SK-N-SH (cell line): ENCODE measurements at regions not wholly inside any gene's neighbourhood (a gene's known extent, or its start where the extent isn't known, plus 50 kb on each side); places are given as distances from the start of the nearest gene placed in this dataset.

Experiments
- CTCF ChIA-PET: fragments of 300-600, 350-600 bp; formaldehyde crosslinking; extraction: SDS; loops from one replicate; lab custom pipeline; 2021; lab: Yijun Ruan, JAX
- POLR2A ChIA-PET: fragments of 350-600 bp; sonication (Branson Sonifier 250); formaldehyde crosslinking; extraction: SDS; loops from one replicate; lab custom pipeline; 2020; ENCODE audit warnings: antibody characterized with exemption, inconsistent platforms; lab: Yijun Ruan, JAX
- DNase-seq: peaks from one replicate; pipeline ENCODE4 v3.0.0; 2012
- H2AFZ ChIP-seq: fragments of 200-600 bp; sonication (generic); 2 replicates; pipeline ENCODE4 v1.8.1; 2016; ENCODE audit warnings: antibody characterized with exemption, mild to moderate bottlenecking, low read depth
- H3F3A ChIP-seq: fragments of 200-600 bp; sonication (generic); replicated peaks from 2 replicates; pipeline ENCODE3; 2016; ENCODE audit warnings: antibody characterized with exemption, mild to moderate bottlenecking; ENCODE audit not compliant: insufficient read depth
- H3K27ac ChIP-seq, 2 experiments: fragments of 200-500 bp in 1 of 2; fragments of 200-600 bp in 1 of 2; sonication (Bioruptor generic) in 1 of 2; sonication (generic), shearing (Covaris generic) in 1 of 2; 2 replicates each; pipeline versions ENCODE4 v1.5.1 to v1.6.1; 2014 to 2016; ENCODE audit warnings: low read depth in 2 of 2, inconsistent platforms in 1 of 2, low read length in 1 of 2, mild to moderate bottlenecking in 1 of 2, mixed read lengths in 1 of 2
- H3K27me3 ChIP-seq: fragments of 200-600 bp; sonication (generic), shearing (Covaris generic); 2 replicates; pipeline ENCODE4 v1.6.1; 2016; ENCODE audit warnings: mixed run types; ENCODE audit not compliant: insufficient read depth
- H3K36me3 ChIP-seq, 2 experiments: fragments of 200-500 bp in 1 of 2; fragments of 200-600 bp in 1 of 2; sonication (Bioruptor generic) in 1 of 2; sonication (generic) in 1 of 2; replicated peaks in 1 of 2; 2 replicates each; pipeline versions ENCODE3 to v1.5.1; 2014 to 2016; ENCODE audit warnings: low read length in 1 of 2, mild to moderate bottlenecking in 1 of 2; ENCODE audit not compliant: insufficient read depth in 2 of 2, control insufficient read depth in 1 of 2
- H3K4me1 ChIP-seq, 2 experiments: fragments of 200-500 bp in 1 of 2; fragments of 200-600 bp in 1 of 2; sonication (Bioruptor generic) in 1 of 2; sonication (generic), shearing (Covaris generic) in 1 of 2; 2 replicates each; pipeline versions ENCODE4 v1.5.1 to v1.6.1; 2014 to 2016; ENCODE audit warnings: low read depth in 1 of 2, low read length in 1 of 2, mixed run types in 1 of 2; ENCODE audit not compliant: insufficient read depth in 2 of 2, control insufficient read depth in 1 of 2
- H3K4me2 ChIP-seq: fragments of 200-600 bp; sonication (generic), shearing (Covaris generic); 2 replicates; pipeline ENCODE4 v1.6.1; 2017; ENCODE audit warnings: mixed run types
- H3K4me3 ChIP-seq, 2 experiments: fragments of 200-500 bp in 1 of 2; fragments of 200-600 bp in 1 of 2; sonication (Bioruptor generic) in 1 of 2; sonication (generic), shearing (Covaris generic) in 1 of 2; 2 replicates each; pipeline versions ENCODE4 v1.5.1 to v1.8.1; 2014 to 2016; ENCODE audit warnings: low read depth in 2 of 2, inconsistent platforms in 1 of 2, low read length in 1 of 2, mild to moderate bottlenecking in 1 of 2, mixed read lengths in 1 of 2, moderate library complexity in 1 of 2
- H3K79me2 ChIP-seq: fragments of 200-600 bp; sonication (generic); 2 replicates; pipeline ENCODE4 v1.8.1; 2017; ENCODE audit warnings: mild to moderate bottlenecking; ENCODE audit not compliant: insufficient read depth
- H3K9ac ChIP-seq: fragments of 200-600 bp; sonication (generic); 2 replicates; pipeline ENCODE4 v1.6.1; 2017; ENCODE audit warnings: mixed run types
- H3K9me2 ChIP-seq: fragments of 200-600 bp; sonication (generic); 2 replicates; pipeline ENCODE4 v1.6.1; 2017; ENCODE audit warnings: mixed run types
- H3K9me3 ChIP-seq: fragments of 200-600 bp; sonication (generic); 2 replicates; pipeline ENCODE4 v1.6.1; 2017; ENCODE audit warnings: mixed run types, mild to moderate bottlenecking, moderate library complexity
- H4K20me1 ChIP-seq: fragments of 200-600 bp; sonication (generic); 2 replicates; pipeline ENCODE4 v1.6.1; 2017; ENCODE audit warnings: mild to moderate bottlenecking, mixed run types; ENCODE audit not compliant: insufficient read depth
- EP300 ChIP-seq, 2 experiments: IDR thresholded peaks; 2 replicates each; pipeline versions ENCODE4 v1.4.0 to v1.6.1; 2012; ENCODE audit warnings: borderline replicate concordance in 1 of 2, low read depth in 1 of 2, low read length in 1 of 2
- EZH2phosphoT487 ChIP-seq: fragments of 200-600 bp; sonication (generic); IDR thresholded peaks from 2 replicates; pipeline ENCODE4 v1.6.1; 2017; ENCODE audit warnings: low read depth, mixed run types, mild to moderate bottlenecking, antibody characterized with exemption, moderate library complexity, borderline replicate concordance
- FOSL2 ChIP-seq: IDR thresholded peaks from 2 replicates; pipeline ENCODE4 v1.4.0; 2012; ENCODE audit warnings: low read depth, mild to moderate bottlenecking, moderate library complexity, borderline replicate concordance
- FOXM1 ChIP-seq: IDR thresholded peaks from 2 replicates; pipeline ENCODE4 v1.4.0; 2012; ENCODE audit warnings: low read depth, mild to moderate bottlenecking
- GABPA ChIP-seq: IDR thresholded peaks from 2 replicates; pipeline ENCODE4 v1.4.0; 2012; ENCODE audit warnings: low read depth, mild to moderate bottlenecking
- GATA2 ChIP-seq: sonication (generic); formaldehyde crosslinking; IDR thresholded peaks from 2 replicates; pipeline ENCODE4 v1.5.0; 2020; ENCODE audit warnings: mild to moderate bottlenecking, missing genetic modification reagents
- IRF3 ChIP-seq: fragments of 150-350 bp; IDR thresholded peaks from 2 replicates; pipeline ENCODE4 v1.6.1; 2016; ENCODE audit warnings: mild to moderate bottlenecking, low read depth, low read length
- JUND ChIP-seq: IDR thresholded peaks from 2 replicates; pipeline ENCODE4 v1.4.0; 2012
- MEF2A ChIP-seq: IDR thresholded peaks from 2 replicates; pipeline ENCODE4 v1.4.0; 2012; ENCODE audit warnings: low read depth, borderline replicate concordance
- NFIC ChIP-seq: IDR thresholded peaks from 2 replicates; pipeline ENCODE4 v1.4.0; 2012; ENCODE audit warnings: borderline replicate concordance
- NRF1 ChIP-seq: IDR thresholded peaks from 2 replicates; pipeline ENCODE4 v1.6.1; 2012; ENCODE audit warnings: low read depth, mild to moderate bottlenecking, low read length
- PBX3 ChIP-seq: IDR thresholded peaks from 2 replicates; pipeline ENCODE4; 2012
- RAD21 ChIP-seq: IDR thresholded peaks from 2 replicates; pipeline ENCODE4 v1.6.1; 2012; ENCODE audit warnings: mild to moderate bottlenecking, low read length
- RFX5 ChIP-seq: IDR thresholded peaks from 2 replicates; pipeline ENCODE4 v1.6.1; 2012; ENCODE audit warnings: mild to moderate bottlenecking, improper control_type of control experiment, low read length
- TAF1 ChIP-seq: IDR thresholded peaks from 2 replicates; pipeline ENCODE4 v1.6.1; 2012; ENCODE audit warnings: low read depth, mild to moderate bottlenecking, low read length, moderate library complexity, borderline replicate concordance
- TCF12 ChIP-seq: IDR thresholded peaks from 2 replicates; pipeline ENCODE4 v1.4.0; 2012
- YY1 ChIP-seq: IDR thresholded peaks from 2 replicates; pipeline ENCODE4 v1.4.0; 2012; ENCODE audit warnings: low read depth, mild to moderate bottlenecking
- WGBS: methylation state at CpG from one replicate; pipeline ENCODE4 v1.1.6; 2017; ENCODE audit warnings: low lambda C conversion rate; 5-methylcytosine and 5-hydroxymethylcytosine counted together
- TF ChIP-seq, protein P1 (sequence below): IDR thresholded peaks from 2 replicates; pipeline ENCODE4 v1.4.0; 2012; ENCODE audit warnings: low read depth, borderline replicate concordance

DNA sequence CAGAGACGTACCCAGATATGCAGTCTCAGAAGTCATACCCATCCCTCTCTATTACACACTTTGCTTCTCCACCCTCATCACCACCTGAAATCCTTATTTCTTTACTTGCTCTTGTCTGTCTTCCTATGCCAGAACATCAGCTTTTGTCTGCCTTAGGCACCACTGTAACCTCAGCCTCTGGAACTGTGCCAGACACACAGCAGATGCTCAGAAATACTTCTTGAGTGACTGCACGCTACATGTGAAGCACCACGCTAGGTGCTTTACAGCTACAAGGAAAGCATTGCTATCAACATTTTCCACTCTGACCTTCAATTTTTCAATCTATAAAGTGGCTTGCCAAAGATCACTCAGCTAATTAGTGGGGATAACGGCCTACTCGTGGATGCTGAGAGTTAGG lies 226.8 kb downstream of the CHD9NB start:
- POLR2A ChIA-PET, result no interaction called here
- Histone ChIP-seq H3F3A (no peaks in the 10 kb centered on the region), H4K20me1 (no peaks in the 10 kb centered on the region), H3K27ac (no peak overlapping the region), H3K27me3 (no peaks in the 10 kb centered on the region), H3K4me1 (no peaks in the 10 kb centered on the region), H3K9me2 (no peaks in the 10 kb centered on the region), H3K9ac (no peak overlapping the region), H3K4me2 (no peak overlapping the region), H3K36me3 (no peaks in the 10 kb centered on the region), H3K4me3 (no peak overlapping the region), H3K9me3 (no peaks in the 10 kb centered on the region), H3K79me2 (no peaks in the 10 kb centered on the region), H2AFZ (no peak overlapping the region)
- DNase-seq, result no peak
- WGBS, result 9% methylated on average over 5 of the region's 5 CpGs
- CTCF ChIA-PET, result interaction anchor here (0.7 kb wide), 1 partner anchor 12 kb away, joined by 3 read pairs; no protein-coding TSS in a partner anchor
- no peak for TF ChIP-seq NFIC
- no peak for TF ChIP-seq GATA2 (CRISPR knock-in tag)
- TF ChIP-seq NRF1, result no peak
- TF ChIP-seq FOXM1, result no peak
- TF ChIP-seq PBX3, result no peak
- no peak for TF ChIP-seq FOSL2
- no peak for TF ChIP-seq MEF2A
- TF ChIP-seq TAF1, result no peak
- no peak for TF ChIP-seq TCF12
- no peak for TF ChIP-seq IRF3
- no peak for TF ChIP-seq GABPA
- no peak for TF ChIP-seq RFX5
- no peak for TF ChIP-seq EZH2phosphoT487
- no peak for TF ChIP-seq JUND
- TF ChIP-seq, protein P1, sequence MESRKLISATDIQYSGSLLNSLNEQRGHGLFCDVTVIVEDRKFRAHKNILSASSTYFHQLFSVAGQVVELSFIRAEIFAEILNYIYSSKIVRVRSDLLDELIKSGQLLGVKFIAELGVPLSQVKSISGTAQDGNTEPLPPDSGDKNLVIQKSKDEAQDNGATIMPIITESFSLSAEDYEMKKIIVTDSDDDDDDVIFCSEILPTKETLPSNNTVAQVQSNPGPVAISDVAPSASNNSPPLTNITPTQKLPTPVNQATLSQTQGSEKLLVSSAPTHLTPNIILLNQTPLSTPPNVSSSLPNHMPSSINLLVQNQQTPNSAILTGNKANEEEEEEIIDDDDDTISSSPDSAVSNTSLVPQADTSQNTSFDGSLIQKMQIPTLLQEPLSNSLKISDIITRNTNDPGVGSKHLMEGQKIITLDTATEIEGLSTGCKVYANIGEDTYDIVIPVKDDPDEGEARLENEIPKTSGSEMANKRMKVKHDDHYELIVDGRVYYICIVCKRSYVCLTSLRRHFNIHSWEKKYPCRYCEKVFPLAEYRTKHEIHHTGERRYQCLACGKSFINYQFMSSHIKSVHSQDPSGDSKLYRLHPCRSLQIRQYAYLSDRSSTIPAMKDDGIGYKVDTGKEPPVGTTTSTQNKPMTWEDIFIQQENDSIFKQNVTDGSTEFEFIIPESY, result no peak
- TF ChIP-seq EP300 (IDR thresholded peaks at IDR 0.05; ENCODE audit: borderline replicate concordance in 1 of 2, low read depth in 1 of 2, low read length in 1 of 2), result no peak
- no peak for TF ChIP-seq RAD21
- no peak for TF ChIP-seq YY1
